SW480 (cell line): ENCODE measurements at regions not wholly inside any gene's neighbourhood (a gene's known extent, or its start where the extent isn't known, plus 50 kb on each side); places are given as distances from the start of the nearest gene placed in this dataset.

ENCODE experiments used
- DNase-seq: peaks from one replicate; pipeline ENCODE4 v3.0.0-alpha.2; 2016; ENCODE audit warnings: low spot score

- no peak for DNase-seq
Measured at GRCh38 chr5:40386289-40386688, 293.4 kb upstream of the PTGER4 start.

- no peak for DNase-seq
Measured at GRCh38 chr5:40385544-40385943, 294.2 kb upstream of the PTGER4 start.

- no peak for DNase-seq
Measured at GRCh38 chr5:40384782-40385390, 294.8 kb upstream of the PTGER4 start.

GRCh38 chr5:40383749-40384651, 295.7 kb upstream of the PTGER4 start:
- no peak for DNase-seq

DNA sequence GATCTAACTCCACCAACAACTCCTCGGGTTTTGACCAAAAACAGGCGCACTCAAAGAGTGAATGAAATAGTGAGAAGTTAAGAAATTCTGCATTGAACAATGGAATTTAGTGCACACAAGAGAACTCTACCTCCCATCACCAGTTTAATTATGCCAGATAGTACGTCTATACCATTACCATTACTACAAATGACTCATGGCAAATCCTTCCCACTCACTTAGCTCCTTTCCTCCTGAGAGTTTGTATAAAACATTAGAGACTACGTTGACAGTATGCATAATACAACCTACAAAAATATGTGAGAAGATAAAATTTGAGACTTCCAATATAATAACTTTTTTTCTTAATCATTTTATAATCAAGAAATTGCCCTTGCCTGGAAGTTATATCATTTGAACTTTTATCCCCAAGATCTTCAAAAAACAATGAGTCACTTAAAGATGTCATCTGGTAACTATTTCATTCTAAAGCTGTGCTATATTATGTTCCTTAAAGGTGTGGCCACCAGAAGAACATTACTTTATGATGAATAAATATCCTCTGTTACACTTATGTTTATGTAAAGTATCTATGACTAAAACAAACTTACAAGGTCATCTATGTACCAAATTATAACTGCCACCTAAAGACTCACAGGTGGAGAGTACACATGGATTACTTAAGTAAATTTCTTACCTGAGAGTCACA, 297.9 kb upstream of the PTGER4 start:
- no peak for DNase-seq

- no peak for DNase-seq
Measured at GRCh38 chr5:40381016-40381415, 298.7 kb upstream of the PTGER4 start.

GRCh38 chr5:40378396-40379177, 301.1 kb upstream of the PTGER4 start:
- no peak for DNase-seq

- no peak for DNase-seq
Measured at GRCh38 chr5:40376566-40376965, 303.1 kb upstream of the PTGER4 start.

DNA sequence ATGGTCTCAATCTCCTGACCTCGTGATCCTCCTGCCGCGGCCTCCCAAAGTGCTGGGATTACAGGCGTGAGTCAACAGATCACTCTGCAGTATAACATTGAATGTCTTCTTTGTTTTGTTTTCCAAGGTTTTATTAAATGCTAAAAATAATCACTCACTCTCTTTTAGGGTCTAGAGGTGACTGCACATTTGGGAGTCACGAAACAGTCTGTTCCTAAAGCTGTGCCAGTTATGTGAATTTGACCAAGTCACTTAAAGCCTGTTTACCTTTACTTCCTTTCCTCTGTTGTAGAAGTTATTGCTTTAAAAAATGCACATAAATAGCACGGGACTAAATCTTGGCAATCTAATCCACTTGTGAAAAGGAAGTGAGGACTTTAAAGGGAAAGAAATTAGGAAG, 304.9 kb upstream of the PTGER4 start:
- no peak for DNase-seq

GRCh38 chr5:40368200-40368599, 311.5 kb upstream of the PTGER4 start:
- no peak for DNase-seq

GRCh38 chr5:40367255-40367654, 312.5 kb upstream of the PTGER4 start:
- no peak for DNase-seq

DNA sequence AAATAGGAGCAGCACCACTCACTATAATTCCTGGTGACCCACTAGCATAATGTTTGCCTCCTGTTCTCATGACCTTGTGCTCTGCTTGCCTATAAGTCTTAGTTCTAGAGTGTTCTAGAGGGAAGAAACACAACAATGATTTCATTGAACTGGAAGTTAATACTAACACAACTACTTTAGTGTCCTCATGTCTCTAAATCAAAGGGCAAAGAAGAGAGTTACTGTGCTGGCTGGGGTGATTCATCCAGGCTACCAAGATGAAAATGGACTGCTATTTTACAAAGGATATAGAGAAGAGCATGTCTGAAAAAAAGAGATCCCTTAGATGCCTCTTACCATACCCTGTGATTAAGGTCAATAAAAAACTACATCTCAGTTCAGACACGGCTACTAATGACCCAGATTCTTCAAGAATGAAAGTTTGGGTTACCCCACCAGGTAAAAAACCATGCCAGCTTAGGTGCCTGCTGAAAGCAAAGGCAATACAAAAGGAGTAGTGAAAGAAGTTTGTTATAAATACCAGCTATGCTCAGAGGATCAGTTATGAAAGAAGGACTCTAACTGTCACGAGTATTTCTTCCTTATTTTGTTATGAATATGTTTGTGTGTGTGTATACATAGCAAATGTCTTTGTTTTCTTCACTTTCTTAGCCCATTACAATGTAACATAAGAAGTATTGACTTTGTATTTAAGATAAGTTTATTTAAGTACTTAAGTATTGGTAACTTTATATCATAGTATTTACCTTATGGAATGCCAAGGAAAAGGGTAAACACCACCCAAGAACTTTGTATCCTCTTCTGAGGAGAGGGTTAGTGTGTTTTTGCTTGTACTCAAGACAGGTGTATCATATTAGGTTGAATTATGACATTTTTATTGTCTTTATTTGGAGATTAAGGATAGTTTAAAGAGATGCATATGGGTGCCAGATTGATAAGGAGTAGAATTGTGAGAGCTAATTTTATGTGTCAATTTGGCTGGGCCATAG, 314.1 kb upstream of the PTGER4 start:
- DNase-seq = no peak

GRCh38 chr5:40364441-40364840, 315.3 kb upstream of the PTGER4 start:
- no peak for DNase-seq

DNA sequence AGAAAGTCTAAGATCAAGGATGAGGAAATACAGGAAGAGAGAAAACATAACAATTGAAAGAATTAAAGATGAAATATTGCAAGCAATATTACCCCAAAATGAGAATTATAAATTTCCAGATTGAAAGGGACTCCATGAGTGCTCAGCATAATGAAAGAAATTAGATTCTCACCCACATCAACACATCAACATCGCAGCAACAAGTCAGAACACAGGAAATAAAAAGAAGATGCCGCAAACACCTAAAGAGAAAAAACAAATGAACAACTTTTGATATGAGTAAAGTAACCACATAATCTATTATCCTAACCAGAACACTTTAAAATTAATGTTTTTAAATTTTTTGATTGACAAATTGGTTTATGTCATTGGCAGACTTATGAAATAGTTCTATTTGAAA, 318.3 kb upstream of the PTGER4 start:
- DNase-seq = no peak

- DNase-seq = no peak
Measured at GRCh38 chr5:40360685-40361084, 319.0 kb upstream of the PTGER4 start.

- no peak for DNase-seq
Measured at GRCh38 chr5:40359832-40360231, 319.9 kb upstream of the PTGER4 start.

DNA sequence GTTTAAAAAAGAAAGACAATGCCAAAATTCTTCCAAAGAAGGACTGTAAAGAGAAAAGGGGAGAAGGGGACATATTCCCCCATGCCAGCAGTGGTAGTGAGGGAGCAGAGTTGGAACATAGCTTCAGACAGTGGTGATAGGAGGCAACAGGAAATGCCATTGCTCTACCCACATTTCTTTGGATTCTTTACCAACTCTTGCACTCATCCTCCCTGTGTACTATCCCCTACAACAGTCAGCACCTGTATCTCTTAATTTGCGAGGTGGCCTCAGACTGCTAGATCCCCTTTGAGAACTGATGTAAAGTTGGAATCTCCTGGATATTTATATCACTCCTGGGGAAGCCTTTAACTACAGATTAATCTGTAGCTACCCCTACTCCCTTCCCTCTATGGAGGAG, 320.6 kb upstream of the PTGER4 start:
- no peak for DNase-seq

GRCh38 chr5:40356248-40356647, 323.5 kb upstream of the PTGER4 start:
- DNase-seq = no peak

GRCh38 chr5:40355846-40356245, 323.9 kb upstream of the PTGER4 start:
- DNase-seq = no peak

GRCh38 chr5:40355181-40355580, 324.5 kb upstream of the PTGER4 start:
- no peak for DNase-seq

DNA sequence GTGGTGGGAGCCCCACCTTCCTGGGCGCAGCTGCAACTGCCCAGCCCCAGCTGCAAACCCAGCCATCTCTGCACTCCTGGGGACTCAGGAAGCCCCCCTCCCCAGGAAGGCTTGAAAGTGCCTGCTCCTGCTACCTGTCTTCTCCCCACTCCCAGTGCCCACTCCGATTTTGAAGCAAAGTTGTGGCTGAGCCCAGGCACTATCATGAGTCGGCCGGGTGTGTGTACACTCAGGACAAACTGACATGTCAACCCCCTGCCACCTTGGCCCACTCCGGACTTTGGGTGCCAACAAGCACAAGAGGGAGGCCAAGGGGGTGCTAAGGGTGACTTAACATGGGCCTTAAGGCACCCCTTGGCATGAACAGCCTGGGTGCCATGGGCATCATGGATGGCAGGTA, 325.5 kb upstream of the PTGER4 start:
- no peak for DNase-seq
